Effector CD4-positive, alpha-beta T cell (primary cell): ENCODE measurements at regions not wholly inside any gene's neighbourhood (a gene's known extent, or its start where the extent isn't known, plus 50 kb on each side); places are given as distances from the start of the nearest gene placed in this dataset.
"Not testable (repeated sequence)": the region's sequence is repeated elsewhere in the genome, so short reads cannot be mapped to it uniquely, and the experiment has no call there.

Experiments used
- DNase-seq: peaks from one replicate; pipeline ENCODE4 v3.0.0-alpha.2; 2020

- no peak for DNase-seq
Measured at GRCh38 chr1:114260805-114261484, 107.3 kb upstream of the SYT6 start.

GRCh38 chr1:114259511-114260160 is 106.0 kb upstream of the SYT6 start:
- no peak for DNase-seq

- DNase-seq: no peak
Measured at GRCh38 chr1:114258633-114259032, 105.0 kb upstream of the SYT6 start.

- DNase-seq: no peak
Measured at GRCh38 chr1:114258074-114258473, 104.4 kb upstream of the SYT6 start.

- DNase-seq: no peak
Measured at GRCh38 chr1:114257554-114257953, 103.9 kb upstream of the SYT6 start.

- DNase-seq: no peak
Measured at GRCh38 chr1:114253900-114254299, 100.2 kb upstream of the SYT6 start.

- DNase-seq: no peak
Measured at GRCh38 chr1:114251573-114251939, 97.9 kb upstream of the SYT6 start.

GRCh38 chr1:114250683-114251572 is 97.3 kb upstream of the SYT6 start:
- DNase-seq: no peak

GRCh38 chr1:114249691-114250090 is 96.0 kb upstream of the SYT6 start:
- DNase-seq: no peak

GRCh38 chr1:114248162-114248561 is 94.5 kb upstream of the SYT6 start:
- DNase-seq: no peak

- DNase-seq: not testable (repeated sequence)
Measured at GRCh38 chr1:114242531-114243210, 89.0 kb upstream of the SYT6 start.

- no peak for DNase-seq
Measured at GRCh38 chr1:114238053-114238452, 84.4 kb upstream of the SYT6 start.

GRCh38 chr1:114236517-114236916 is 82.8 kb upstream of the SYT6 start:
- DNase-seq: no peak

- no peak for DNase-seq
Measured at GRCh38 chr1:114235960-114236359, 82.3 kb upstream of the SYT6 start.

- no peak for DNase-seq
Measured at GRCh38 chr1:114235281-114235680, 81.6 kb upstream of the SYT6 start.

GRCh38 chr1:114234408-114235124 is 80.9 kb upstream of the SYT6 start:
- DNase-seq: no peak

GRCh38 chr1:114232691-114233090 is 79.0 kb upstream of the SYT6 start:
- DNase-seq: no peak

- no peak for DNase-seq
Measured at GRCh38 chr1:114231301-114231700, 77.6 kb upstream of the SYT6 start.

GRCh38 chr1:114229368-114229767 is 75.7 kb upstream of the SYT6 start:
- DNase-seq: no peak

GRCh38 chr1:114227059-114227458 is 73.4 kb upstream of the SYT6 start:
- no peak for DNase-seq

- no peak for DNase-seq
Measured at GRCh38 chr1:114224196-114224907, 70.7 kb upstream of the SYT6 start.

- no peak for DNase-seq
Measured at GRCh38 chr1:114222920-114223319, 69.3 kb upstream of the SYT6 start.
